HG03521 (cell line): ENCODE measurements at regions not wholly inside any gene's neighbourhood (a gene's known extent, or its start where the extent isn't known, plus 50 kb on each side); places are given as distances from the start of the nearest gene placed in this dataset.
A peak's percentile ranks its signal among the peaks of the same experiment; 100 is the strongest.

ENCODE experiments used
- ATAC-seq: cut with Tn5 transposase; IDR thresholded peaks from one replicate; pipeline ENCODE4 v1.9.1; 2021; ENCODE audit warnings: mild to moderate bottlenecking, moderate library complexity; ENCODE audit not compliant: unreplicated experiment

DNA sequence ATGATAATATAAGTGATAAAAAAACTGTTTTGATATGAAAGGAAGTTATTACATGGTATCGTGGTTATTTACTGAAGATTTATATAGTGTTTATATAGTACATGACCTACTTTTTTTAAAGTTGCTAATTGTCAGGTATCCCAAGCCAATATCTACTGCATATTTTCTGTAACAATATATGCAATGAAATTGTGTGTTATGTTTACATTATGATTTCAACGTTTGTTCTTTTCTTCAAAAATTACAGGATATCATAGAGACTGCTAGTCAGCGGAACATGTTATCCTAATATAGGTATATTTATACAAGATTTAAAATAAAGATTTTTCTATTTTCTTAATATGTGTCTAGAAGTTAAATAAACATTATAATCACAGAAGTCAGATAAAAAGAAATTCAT lies 167.5 kb upstream of the DPYD start:
- ATAC-seq: no peak

GRCh38 chr1:98086796-98087441 lies 166.1 kb upstream of the DPYD start:
- no peak for ATAC-seq

- no peak for ATAC-seq
Measured at GRCh38 chr1:98086156-98086555, 165.3 kb upstream of the DPYD start.

DNA sequence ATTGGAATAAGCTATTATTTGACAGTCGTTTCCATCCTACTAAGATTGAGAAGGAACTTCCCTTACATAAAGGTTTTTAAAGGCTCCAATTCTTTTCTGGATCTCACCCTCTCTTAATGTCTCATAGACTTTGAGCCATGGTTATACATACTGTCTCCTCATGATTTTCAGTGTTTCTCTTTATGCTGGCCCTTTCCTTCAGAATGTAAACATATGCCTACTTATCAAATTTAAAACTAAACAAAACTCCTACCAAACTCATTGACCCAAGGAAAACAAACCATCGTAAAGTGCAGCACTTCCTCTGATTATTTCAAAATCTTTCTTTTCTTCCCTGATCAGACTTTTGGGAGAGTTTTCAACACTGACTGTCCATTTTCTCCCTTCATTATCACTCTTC lies 163.4 kb upstream of the DPYD start:
- ATAC-seq: no peak

- no peak for ATAC-seq
Measured at GRCh38 chr1:98081944-98082343, 161.1 kb upstream of the DPYD start.

- no peak for ATAC-seq
Measured at GRCh38 chr1:98078596-98078995, 157.8 kb upstream of the DPYD start.

DNA sequence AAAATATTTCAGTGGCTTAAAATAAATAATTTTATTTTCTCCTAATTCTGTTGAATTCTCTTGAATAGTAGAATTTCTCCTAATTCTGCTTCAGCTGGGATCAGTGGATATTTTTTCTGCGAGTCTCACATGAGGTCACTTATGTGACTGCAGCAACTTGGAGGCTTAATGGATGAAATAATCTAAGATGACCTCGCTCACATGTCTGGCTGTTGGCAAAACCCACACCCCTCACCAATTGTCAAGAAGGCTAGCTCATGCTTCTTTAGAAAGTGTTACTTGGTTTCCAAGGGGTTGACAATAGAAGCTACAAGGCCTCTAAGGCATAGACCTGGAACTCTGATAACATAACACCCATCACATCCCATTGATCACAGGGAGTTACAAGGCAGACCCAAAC lies 156.9 kb upstream of the DPYD start:
- no peak for ATAC-seq

DNA sequence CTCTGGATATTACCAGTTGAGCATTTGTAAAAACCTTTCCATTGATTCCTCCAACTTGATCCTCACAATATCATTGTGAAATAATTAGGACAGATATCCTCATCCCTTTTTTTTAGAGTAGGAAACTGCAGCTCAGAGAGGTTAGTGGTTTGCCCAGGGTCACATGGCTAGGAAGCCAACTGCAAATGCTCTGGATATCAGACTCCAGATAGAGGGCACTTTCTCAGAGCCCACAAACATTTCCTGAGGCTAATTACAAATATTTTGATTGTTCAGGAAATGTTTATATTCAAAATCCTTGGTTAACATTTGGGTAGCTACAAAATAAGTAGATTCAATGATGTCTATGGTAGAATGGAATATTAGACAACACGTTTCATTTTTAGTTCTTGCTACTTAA lies 154.8 kb upstream of the DPYD start:
- ATAC-seq: no peak

- no peak for ATAC-seq
Measured at GRCh38 chr1:98073823-98074222, 153.0 kb upstream of the DPYD start.

GRCh38 chr1:98073106-98073505 lies 152.3 kb upstream of the DPYD start:
- ATAC-seq: no peak

DNA sequence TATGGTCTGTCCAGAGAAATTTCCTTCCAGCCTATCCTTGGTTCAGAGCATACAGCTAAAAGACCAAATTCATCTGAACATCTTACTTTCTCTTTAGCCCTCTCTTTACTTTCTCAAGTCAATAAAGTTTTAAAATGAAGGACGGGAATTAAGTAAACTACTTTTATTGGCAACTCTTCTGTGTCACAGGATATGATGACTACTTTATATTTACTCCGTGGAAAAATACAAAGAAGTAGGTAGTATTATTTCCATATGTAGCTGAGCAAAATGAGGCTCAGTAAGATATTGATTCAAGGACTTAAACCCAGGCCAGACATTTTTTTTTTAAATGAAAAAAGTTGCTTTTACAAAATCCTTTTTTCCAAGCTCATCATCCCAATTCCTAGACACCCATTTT lies 151.2 kb upstream of the DPYD start:
- no peak for ATAC-seq

DNA sequence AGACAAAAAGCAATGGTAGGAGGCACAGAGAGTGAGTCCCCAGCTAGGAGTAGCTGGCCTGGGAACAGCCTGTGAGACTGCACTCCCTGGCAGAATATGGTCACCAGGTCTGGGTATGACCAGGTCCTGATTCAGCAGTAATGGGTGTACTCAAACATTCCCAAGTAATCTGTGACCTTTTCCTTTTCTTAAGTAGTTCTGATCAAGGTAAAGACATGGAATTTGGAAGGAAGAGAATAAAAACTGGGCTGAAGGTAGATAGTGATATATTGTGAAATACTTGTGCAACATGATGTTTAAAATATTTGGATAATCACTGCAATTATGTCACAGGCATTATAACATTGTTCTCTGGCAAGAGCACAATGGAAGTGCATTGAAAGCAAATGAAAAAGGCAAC lies 147.2 kb upstream of the DPYD start:
- no peak for ATAC-seq

DNA sequence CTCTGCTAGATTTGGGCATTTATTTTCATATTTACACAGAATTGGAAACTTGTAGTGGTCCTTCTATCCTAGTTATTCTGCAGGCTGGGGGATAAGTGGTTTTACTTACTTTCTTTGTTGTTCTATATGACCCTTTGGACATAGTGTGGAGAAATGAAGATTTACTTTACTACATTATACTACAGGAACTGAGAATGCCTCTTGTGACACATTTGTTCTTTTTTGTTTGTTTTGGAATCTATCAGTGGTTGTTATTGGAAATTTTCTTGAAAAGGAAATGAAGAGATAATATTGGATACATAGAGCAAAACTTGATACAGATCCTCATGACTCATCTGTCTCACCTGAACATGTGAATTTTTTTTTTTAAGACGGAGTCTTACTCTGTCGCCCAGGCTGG lies 146.1 kb upstream of the DPYD start:
- ATAC-seq: no peak

DNA sequence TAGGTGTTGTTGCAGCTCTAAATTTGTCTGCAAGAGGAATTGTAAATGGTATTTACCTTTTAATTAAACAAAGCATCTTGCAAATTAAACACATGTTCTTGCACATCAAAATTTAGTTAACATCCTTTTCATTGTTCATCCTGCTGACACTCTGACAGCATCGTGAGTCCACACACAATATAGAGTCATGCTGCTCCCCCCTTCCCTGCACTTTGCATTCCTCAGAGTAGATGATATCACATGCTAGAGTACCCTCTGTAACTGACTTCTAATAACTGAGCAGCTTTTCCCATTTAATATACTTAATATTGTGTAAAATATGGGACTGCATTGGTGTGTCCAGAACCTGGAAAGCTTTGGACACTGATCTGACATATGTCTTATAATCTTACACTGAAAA lies 138.8 kb upstream of the DPYD start:
- ATAC-seq: no peak

- ATAC-seq: no peak
Measured at GRCh38 chr1:98058676-98059075, 137.8 kb upstream of the DPYD start.

DNA sequence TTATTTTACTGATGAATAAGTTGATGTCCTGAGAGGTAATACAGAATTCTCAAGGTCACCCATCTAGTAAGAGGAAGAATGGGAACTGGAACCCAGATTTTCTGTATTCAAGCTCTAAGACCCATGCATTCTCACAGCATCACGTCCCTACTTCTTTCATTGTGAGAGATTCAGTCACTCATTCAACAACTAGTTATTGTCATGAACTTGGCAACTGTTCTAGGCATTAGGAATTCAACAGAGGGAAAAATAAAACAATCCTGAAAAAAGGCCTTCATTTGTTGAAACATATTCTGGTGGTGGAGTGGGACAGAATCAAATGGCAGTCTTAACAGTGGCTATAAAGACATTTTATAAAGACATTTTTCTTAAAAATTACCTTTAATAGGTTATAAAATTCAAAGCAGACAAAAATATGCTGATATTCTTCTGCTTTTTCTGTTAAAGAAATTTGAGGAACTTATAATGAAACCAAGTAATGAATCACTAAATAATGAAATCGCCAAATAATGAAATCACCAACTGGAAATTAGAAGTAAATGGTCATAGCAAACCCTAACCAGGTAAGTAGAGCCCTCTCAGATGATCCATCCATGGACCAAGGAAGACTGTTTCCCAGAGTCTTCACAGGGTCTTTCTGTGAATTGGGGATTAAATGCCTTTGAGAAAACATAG lies 136.5 kb upstream of the DPYD start:
- ATAC-seq: no peak

DNA sequence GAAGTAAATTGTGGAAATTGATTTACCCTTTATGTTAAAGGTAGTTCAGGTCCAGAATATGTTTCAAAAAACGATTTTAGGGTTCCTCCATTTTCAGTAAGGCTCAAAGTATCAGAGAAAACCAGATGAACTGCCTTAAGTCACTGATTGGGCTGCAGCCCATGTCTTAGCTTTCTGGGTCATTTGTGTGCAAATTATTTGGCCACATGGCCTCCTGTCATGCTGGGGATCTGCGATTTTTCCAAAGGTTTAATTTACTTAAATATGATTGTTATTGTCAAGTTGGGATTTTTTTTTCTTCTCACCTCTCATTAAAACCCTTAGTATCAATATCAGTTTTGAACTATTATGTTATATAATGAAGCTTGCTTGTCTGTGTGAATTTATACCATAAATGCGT lies 135.9 kb upstream of the DPYD start:
- no peak for ATAC-seq

DNA sequence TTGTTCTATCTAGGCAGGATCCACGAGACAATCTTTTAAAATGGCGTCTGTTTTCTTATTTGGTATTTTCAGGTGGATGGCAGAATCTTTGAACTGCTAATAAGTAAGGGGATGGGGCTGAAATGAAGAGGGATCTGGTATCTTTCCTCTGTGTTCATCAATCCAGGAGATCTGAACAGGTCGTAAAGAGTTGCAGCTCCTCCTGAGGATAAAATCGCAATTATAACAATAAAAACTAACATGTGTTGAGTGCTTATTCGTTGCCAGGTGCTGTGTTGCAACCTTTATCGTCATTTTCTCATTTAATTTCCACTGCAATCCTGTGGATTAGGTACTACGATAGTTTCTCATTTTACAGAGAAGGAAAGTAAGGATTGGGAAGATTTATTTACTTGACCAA lies 134.6 kb upstream of the DPYD start:
- ATAC-seq: no peak

GRCh38 chr1:98054786-98055185 lies 134.0 kb upstream of the DPYD start:
- no peak for ATAC-seq

DNA sequence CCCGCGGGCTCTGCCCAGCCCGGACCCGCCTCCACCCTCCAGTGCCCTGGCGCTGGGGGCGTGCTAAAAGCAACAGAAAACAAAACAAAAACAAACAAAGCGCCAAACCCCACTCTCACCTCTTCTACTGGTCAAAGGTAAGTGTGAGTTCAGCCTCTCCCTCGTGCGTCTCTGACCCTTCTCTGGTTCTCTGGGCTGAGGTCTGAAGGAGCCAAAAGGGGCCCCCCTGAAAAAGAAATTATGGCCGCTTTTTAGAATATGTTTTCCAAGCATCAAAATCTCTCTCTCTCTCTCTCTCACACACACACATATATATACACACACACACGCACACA lies 133.5 kb upstream of the DPYD start:
- no peak for ATAC-seq

GRCh38 chr1:98053471-98054366 lies 132.9 kb upstream of the DPYD start:
- peak; percentile 92 for ATAC-seq

DNA sequence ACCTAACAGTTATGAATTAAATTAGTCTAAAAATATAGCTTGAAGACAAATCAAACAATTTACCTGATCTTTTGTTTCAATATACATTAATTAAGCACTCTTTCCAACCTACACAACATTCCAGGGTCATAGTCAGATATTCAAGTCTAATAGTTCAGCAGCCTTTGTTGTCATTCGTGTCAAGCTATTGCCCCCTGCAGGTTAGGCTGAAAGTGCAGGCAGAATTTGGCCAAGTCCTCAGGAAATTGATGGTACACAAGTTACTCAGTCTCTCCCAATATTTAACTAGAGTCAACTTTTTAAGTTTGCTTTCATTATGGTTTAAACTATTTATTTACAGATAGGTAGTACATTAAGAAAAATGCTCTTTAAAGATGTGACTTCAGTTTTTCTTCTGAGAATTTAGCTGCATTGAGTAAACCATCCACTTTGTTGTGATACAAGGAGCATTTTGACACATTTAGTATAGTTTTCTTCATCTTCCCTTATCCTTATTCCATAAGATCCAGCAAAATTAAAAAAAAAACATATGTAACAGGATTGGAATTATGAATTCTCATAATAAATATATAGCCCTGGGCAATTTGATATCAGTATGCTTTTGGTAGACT lies 130.3 kb upstream of the DPYD start:
- ATAC-seq: peak; percentile 46
